ENCODE measurements at regions not wholly inside any gene's neighbourhood (a gene's known extent, or its start where the extent isn't known, plus 50 kb on each side); places are given as distances from the start of the nearest gene placed in this dataset.

- H3K4me1 ChIP-seq (ENCODE audit: control insufficient read depth, insufficient read depth, low read length), result no peaks in the 10 kb centered on the region
- POLR2A ChIA-PET, result no interaction called here
- H3K4me3 ChIP-seq (ENCODE audit: low read depth, low read length), result no peak overlapping the region
- CTCF ChIA-PET, result interaction anchor here (0.5 to 3.0 kb wide), 12 partner anchors 10 to 494 kb away, joined by 3 to 9 read pairs (median 4); no protein-coding TSS in a partner anchor
- H3K36me3 ChIP-seq (ENCODE audit: control insufficient read depth in 2 of 2, insufficient read depth in 1 of 2, low read length in 2 of 2), result no peaks in the 10 kb centered on the region
- H3K9me3 ChIP-seq (ENCODE audit: control insufficient read depth, insufficient read depth, low read depth, low read length), result no peaks in the 10 kb centered on the region
- no peak overlapping the region for H3K27ac ChIP-seq (ENCODE audit: extremely low read depth, low read depth, low read length)
- no peak for TF ChIP-seq ZNF362 (tag by site-specific recombination; IDR thresholded peaks at IDR 0.05)
- TF ChIP-seq ZNF23 (tag by site-specific recombination; IDR thresholded peaks at IDR 0.05; ENCODE audit: borderline replicate concordance), result no peak
- no peak for TF ChIP-seq EGR2 (tag by site-specific recombination; IDR thresholded peaks at IDR 0.05; ENCODE audit: low read depth)
- no peak for TF ChIP-seq ZNF133 (tag by site-specific recombination; IDR thresholded peaks at IDR 0.05)
- TF ChIP-seq ZNF529 (tag by site-specific recombination; IDR thresholded peaks at IDR 0.05; ENCODE audit: insufficient replicate concordance), result no peak
- no peak for TF ChIP-seq RBAK (tag by site-specific recombination; IDR thresholded peaks at IDR 0.05)
- TF ChIP-seq ZNF501 (tag by site-specific recombination; IDR thresholded peaks at IDR 0.05), result no peak
- TF ChIP-seq ZNF623 (tag by site-specific recombination; IDR thresholded peaks at IDR 0.05), result no peak
- no peak for TF ChIP-seq ZNF677 (tag by site-specific recombination; IDR thresholded peaks at IDR 0.05)
- TF ChIP-seq ZBTB44 (tag by site-specific recombination; IDR thresholded peaks at IDR 0.05), result no peak
- no peak for TF ChIP-seq ZNF132 (tag by site-specific recombination; IDR thresholded peaks at IDR 0.05; ENCODE audit: borderline replicate concordance)
- no peak for TF ChIP-seq AEBP2 (tag by site-specific recombination; IDR thresholded peaks at IDR 0.05; ENCODE audit: borderline replicate concordance)
- no peak for TF ChIP-seq ZBTB49 (tag by site-specific recombination; IDR thresholded peaks at IDR 0.05; ENCODE audit: low read depth)
- TF ChIP-seq TSHZ1 (tag by site-specific recombination; IDR thresholded peaks at IDR 0.05; ENCODE audit: borderline replicate concordance), result no peak
- no peak for TF ChIP-seq ZNF510 (tag by site-specific recombination; IDR thresholded peaks at IDR 0.05; ENCODE audit: insufficient replicate concordance)
- no peak for TF ChIP-seq KLF16 (tag by site-specific recombination; IDR thresholded peaks at IDR 0.05)
Measured at GRCh38 chr9:119967867-119968535, 598.8 kb upstream of the BRINP1 start.

Measured in HEK293 (cell line).